Urinary bladder (tissue), 3 donors: ENCODE measurements at regions not wholly inside any gene's neighbourhood (a gene's known extent, or its start where the extent isn't known, plus 50 kb on each side); places are given as distances from the start of the nearest gene placed in this dataset.

ENCODE experiments used
- DNase-seq: peaks from one replicate; pipeline ENCODE4 v3.0.0-alpha.2; 2015; ENCODE audit errors: extremely low spot score
- H3K27ac ChIP-seq: one replicate; pipeline ENCODE4 v1.5.1; 2013; ENCODE audit warnings: low read depth, mild to moderate bottlenecking, moderate library complexity
- H3K36me3 ChIP-seq: one replicate; pipeline ENCODE4 v1.6.1; 2013; ENCODE audit warnings: mild to moderate bottlenecking, moderate library complexity; ENCODE audit not compliant: insufficient read depth
- H3K4me1 ChIP-seq: one replicate; pipeline ENCODE4 v1.6.1; 2013; ENCODE audit warnings: mild to moderate bottlenecking, moderate library complexity; ENCODE audit not compliant: insufficient read depth
- H3K4me3 ChIP-seq: one replicate; pipeline ENCODE4 v1.5.1; 2013; ENCODE audit warnings: low read depth, low read length
- WGBS: extraction: QIAGEN DNeasy Blood & Tissue Kit; methylation state at CpG from one replicate; pipeline ENCODE4 v1.1.7; 2013; 5-methylcytosine and 5-hydroxymethylcytosine counted together
- donor health status: healthy with polysubstance abuse.
- donor health status: healthy.

GRCh38 chr4:122053186-122053585 lies 98.9 kb upstream of the BLTP1 start:
- Histone ChIP-seq H3K27ac (no peak overlapping the region), H3K36me3 (no peaks in the 10 kb centered on the region), H3K4me1 (no peaks in the 10 kb centered on the region), H3K4me3 (no peak overlapping the region)
- 52% methylated on average over 4 of the region's 4 CpGs for WGBS
- DNase-seq: no peak

- no peaks in the 10 kb centered on the region for H3K36me3 ChIP-seq
- H3K4me3 ChIP-seq: no peak overlapping the region
- no peak for DNase-seq
- no peaks in the 10 kb centered on the region for H3K4me1 ChIP-seq
- no peak overlapping the region for H3K27ac ChIP-seq
- 31% methylated on average over 3 of the region's 3 CpGs for WGBS
These were observed 99.5 kb upstream of the BLTP1 start for GRCh38 chr4:122052677-122053076.

- WGBS: 85% methylated on average over 3 of the region's 3 CpGs
- no peak overlapping the region for H3K4me3 ChIP-seq
- H3K4me1 ChIP-seq: no peaks in the 10 kb centered on the region
- H3K27ac ChIP-seq: no peak overlapping the region
- no peaks in the 10 kb centered on the region for H3K36me3 ChIP-seq
- DNase-seq: no peak
These were observed 99.0 kb upstream of the TRPC3 start for GRCh38 chr4:122050841-122051240.

- no peak for DNase-seq
- Histone ChIP-seq H3K4me3 (no peak overlapping the region), H3K4me1 (no peaks in the 10 kb centered on the region), H3K36me3 (no peaks in the 10 kb centered on the region), H3K27ac (no peak overlapping the region)
- 85% methylated on average over 5 of the region's 5 CpGs for WGBS
These were observed 95.9 kb upstream of the TRPC3 start for GRCh38 chr4:122047456-122048425.

GRCh38 chr4:122046255-122046654 lies 94.4 kb upstream of the TRPC3 start:
- no peak for DNase-seq
- Histone ChIP-seq H3K27ac (no peak overlapping the region), H3K4me1 (no peaks in the 10 kb centered on the region), H3K4me3 (no peak overlapping the region), H3K36me3 (no peaks in the 10 kb centered on the region)
- 84% methylated on average over 2 of the region's 2 CpGs for whole genome bisulfite sequencing

- no peak for DNase-seq
- Histone ChIP-seq H3K36me3 (no peaks in the 10 kb centered on the region), H3K27ac (no peak overlapping the region), H3K4me3 (no peak overlapping the region), H3K4me1 (no peaks in the 10 kb centered on the region)
These were observed 93.7 kb upstream of the TRPC3 start for GRCh38 chr4:122045533-122045932.

- H3K27ac ChIP-seq: no peak overlapping the region
- no peaks in the 10 kb centered on the region for H3K4me1 ChIP-seq
- no peak for DNase-seq
- 84% methylated on average over 1 of the region's 1 CpG for WGBS
- H3K36me3 ChIP-seq: no peaks in the 10 kb centered on the region
- H3K4me3 ChIP-seq: no peak overlapping the region
These were observed 92.6 kb upstream of the TRPC3 start for GRCh38 chr4:122044501-122044900.

- no peaks in the 10 kb centered on the region for H3K4me1 ChIP-seq
- no peak overlapping the region for H3K27ac ChIP-seq
- no peak for DNase-seq
- 80% methylated on average over 5 of the region's 5 CpGs for WGBS
- no peaks in the 10 kb centered on the region for H3K36me3 ChIP-seq
- no peak overlapping the region for H3K4me3 ChIP-seq
These were observed 89.5 kb upstream of the TRPC3 start for GRCh38 chr4:122041312-122041711.

GRCh38 chr4:122038896-122039295 lies 87.0 kb upstream of the TRPC3 start:
- Histone ChIP-seq H3K36me3 (no peaks in the 10 kb centered on the region), H3K4me3 (no peak overlapping the region), H3K4me1 (no peaks in the 10 kb centered on the region), H3K27ac (no peak overlapping the region)
- 28% methylated on average over 2 of the region's 2 CpGs for WGBS
- DNase-seq: no peak

- no peaks in the 10 kb centered on the region for H3K36me3 ChIP-seq
- H3K27ac ChIP-seq: no peak overlapping the region
- H3K4me3 ChIP-seq: no peak overlapping the region
- no peaks in the 10 kb centered on the region for H3K4me1 ChIP-seq
- WGBS: 81% methylated on average over 1 of the region's 1 CpG
- no peak for DNase-seq
These were observed 82.8 kb upstream of the TRPC3 start for GRCh38 chr4:122034619-122035018.

GRCh38 chr4:122027203-122027602 lies 75.3 kb upstream of the TRPC3 start:
- DNase-seq: no peak
- Histone ChIP-seq H3K27ac (no peak overlapping the region), H3K4me1 (no peaks in the 10 kb centered on the region), H3K36me3 (no peaks in the 10 kb centered on the region), H3K4me3 (no peak overlapping the region)
- WGBS: 55% methylated on average over 2 of the region's 2 CpGs

- Histone ChIP-seq H3K4me3 (no peak overlapping the region), H3K36me3 (no peaks in the 10 kb centered on the region), H3K27ac (no peak overlapping the region), H3K4me1 (no peaks in the 10 kb centered on the region)
- DNase-seq: no peak
- WGBS: 17% methylated on average over 2 of the region's 2 CpGs
These were observed 65.4 kb upstream of the TRPC3 start for GRCh38 chr4:122017296-122017695.

- no peak overlapping the region for H3K27ac ChIP-seq
- no peaks in the 10 kb centered on the region for H3K36me3 ChIP-seq
- no peaks in the 10 kb centered on the region for H3K4me1 ChIP-seq
- H3K4me3 ChIP-seq: no peak overlapping the region
- WGBS: 94% methylated on average over 3 of the region's 3 CpGs
- DNase-seq: no peak
These were observed 63.3 kb upstream of the TRPC3 start for GRCh38 chr4:122015203-122015602.

- Histone ChIP-seq H3K4me3 (no peak overlapping the region), H3K27ac (no peak overlapping the region), H3K4me1 (no peaks in the 10 kb centered on the region), H3K36me3 (no peaks in the 10 kb centered on the region)
- DNase-seq: no peak
- WGBS: 59% methylated on average over 2 of the region's 2 CpGs
These were observed 60.9 kb upstream of the TRPC3 start for GRCh38 chr4:122012735-122013134.
